Nephron progenitor cell (in vitro differentiated cells): ENCODE measurements at regions not wholly inside any gene's neighbourhood (a gene's known extent, or its start where the extent isn't known, plus 50 kb on each side); places are given as distances from the start of the nearest gene placed in this dataset.

Source experiments
- DNase-seq: peaks from one replicate; pipeline ENCODE4 v3.0.0; 2021
- H3K27ac Mint-ChIP-seq: 2 replicates; pipeline ENCODE4 v1.8.0; 2021; ENCODE audit warnings: mild to moderate bottlenecking, moderate library complexity, mixed read lengths
- H3K27me3 Mint-ChIP-seq: 2 replicates; pipeline ENCODE4 v1.8.0; 2021; ENCODE audit warnings: mild to moderate bottlenecking, low read depth, mixed read lengths; ENCODE audit not compliant: poor library complexity
- H3K36me3 Mint-ChIP-seq: 2 replicates; pipeline ENCODE4 v1.8.0; 2021; ENCODE audit warnings: low read depth, mixed read lengths
- H3K4me1 Mint-ChIP-seq: 2 replicates; pipeline ENCODE4 v1.8.0; 2021; ENCODE audit warnings: mixed read lengths
- H3K4me3 Mint-ChIP-seq: 2 replicates; pipeline ENCODE4 v1.8.0; 2021; ENCODE audit warnings: mild to moderate bottlenecking, moderate library complexity, mixed read lengths
- H3K9me3 Mint-ChIP-seq: 2 replicates; pipeline ENCODE4 v1.8.0; 2021; ENCODE audit warnings: mild to moderate bottlenecking, moderate library complexity, mixed read lengths
- CTCF ChIP-seq: fragments of 200-600 bp; sonication (generic); IDR thresholded peaks from 2 replicates; pipeline ENCODE4 v1.5.0; 2021; ENCODE audit warnings: antibody characterized with exemption

- no peak for TF ChIP-seq CTCF
- Mint-ChIP-seq H3K36me3 (no peaks in the 10 kb centered on the region), H3K4me1 (no peaks in the 10 kb centered on the region), H3K27ac (no peak overlapping the region), H3K9me3 (no peaks in the 10 kb centered on the region), H3K27me3 (peaks cover 11% of the 10 kb centered on the region), H3K4me3 (no peak overlapping the region)
- DNase-seq, result no peak
Observed at GRCh38 chr2:181250691-181251090, 206.5 kb upstream of the ITGA4 start.

GRCh38 chr2:181252262-181253148, 204.7 kb upstream of the ITGA4 start:
- Mint-ChIP-seq H3K4me3 (no peak overlapping the region), H3K27ac (no peak overlapping the region), H3K36me3 (no peaks in the 10 kb centered on the region), H3K4me1 (no peaks in the 10 kb centered on the region), H3K9me3 (no peaks in the 10 kb centered on the region), H3K27me3 (peaks cover 7% of the 10 kb centered on the region)
- DNase-seq, result no peak
- no peak for TF ChIP-seq CTCF

- H3K36me3 Mint-ChIP-seq, result no peaks in the 10 kb centered on the region
- peaks cover 4% of the 10 kb centered on the region for H3K27me3 Mint-ChIP-seq
- no peak for DNase-seq
- H3K9me3 Mint-ChIP-seq, result no peaks in the 10 kb centered on the region
- H3K4me3 Mint-ChIP-seq, result no peak overlapping the region
- no peak for TF ChIP-seq CTCF
- no peak overlapping the region for H3K27ac Mint-ChIP-seq
- no peaks in the 10 kb centered on the region for H3K4me1 Mint-ChIP-seq
Observed at GRCh38 chr2:181253438-181253837, 203.7 kb upstream of the ITGA4 start.

GRCh38 chr2:181255651-181256050, 201.5 kb upstream of the ITGA4 start:
- H3K4me1 Mint-ChIP-seq, result no peaks in the 10 kb centered on the region
- no peak overlapping the region for H3K27ac Mint-ChIP-seq
- DNase-seq, result no peak
- no peaks in the 10 kb centered on the region for H3K9me3 Mint-ChIP-seq
- no peak overlapping the region for H3K4me3 Mint-ChIP-seq
- no peaks in the 10 kb centered on the region for H3K36me3 Mint-ChIP-seq
- H3K27me3 Mint-ChIP-seq, result peaks cover 3% of the 10 kb centered on the region
- TF ChIP-seq CTCF, result no peak

- no peak for DNase-seq
- no peak overlapping the region for H3K4me3 Mint-ChIP-seq
- TF ChIP-seq CTCF, result no peak
- H3K36me3 Mint-ChIP-seq, result no peaks in the 10 kb centered on the region
- H3K9me3 Mint-ChIP-seq, result no peaks in the 10 kb centered on the region
- H3K27me3 Mint-ChIP-seq, result peaks cover 4% of the 10 kb centered on the region
- H3K4me1 Mint-ChIP-seq, result no peaks in the 10 kb centered on the region
- no peak overlapping the region for H3K27ac Mint-ChIP-seq
Observed at GRCh38 chr2:181258720-181259119, 198.5 kb upstream of the ITGA4 start.

GRCh38 chr2:181262782-181263181, 194.4 kb upstream of the ITGA4 start:
- peaks cover 4% of the 10 kb centered on the region for H3K27me3 Mint-ChIP-seq
- no peaks in the 10 kb centered on the region for H3K9me3 Mint-ChIP-seq
- no peak for TF ChIP-seq CTCF
- no peaks in the 10 kb centered on the region for H3K4me1 Mint-ChIP-seq
- H3K36me3 Mint-ChIP-seq, result no peaks in the 10 kb centered on the region
- H3K27ac Mint-ChIP-seq, result no peak overlapping the region
- DNase-seq, result no peak
- H3K4me3 Mint-ChIP-seq, result no peak overlapping the region
